CD4-positive, alpha-beta memory T cell (primary cell): ENCODE measurements at regions not wholly inside any gene's neighbourhood (a gene's known extent, or its start where the extent isn't known, plus 50 kb on each side); places are given as distances from the start of the nearest gene placed in this dataset.

Experiments
- CTCF ChIA-PET: fragments of 350-600 bp; sonication (Branson Sonifier 250); formaldehyde crosslinking; loops from one replicate; lab custom pipeline; 2021; ENCODE audit warnings: inconsistent platforms; ENCODE audit not compliant: partially characterized antibody; lab: Charles Lee
- POLR2A ChIA-PET: fragments of 350-600 bp; sonication (Branson Sonifier 250); formaldehyde crosslinking; loops from one replicate; lab custom pipeline; 2021; ENCODE audit not compliant: partially characterized antibody; lab: Charles Lee
- DNase-seq, 5 donors: peaks; one replicate each; pipeline versions ENCODE4 v3.0.0 to v3.0.0-alpha.2; 2020 to 2022; ENCODE audit warnings: mixed read lengths in 1 of 5
- H3K27ac ChIP-seq: one replicate; pipeline ENCODE4 v1.7.0; 2013; ENCODE audit warnings: low read depth, low read length
- H3K27me3 ChIP-seq: 2 replicates; pipeline ENCODE4 v1.7.0; 2013; ENCODE audit warnings: mild to moderate bottlenecking, low read length, moderate library complexity; ENCODE audit not compliant: insufficient read depth
- H3K36me3 ChIP-seq: 2 replicates; pipeline ENCODE4 v1.7.0; 2013; ENCODE audit warnings: mild to moderate bottlenecking, low read length, moderate library complexity; ENCODE audit not compliant: insufficient read depth
- H3K4me1 ChIP-seq: 2 replicates; pipeline ENCODE4 v1.7.0; 2013; ENCODE audit warnings: mild to moderate bottlenecking, low read length, moderate library complexity; ENCODE audit not compliant: insufficient read depth
- H3K4me3 ChIP-seq, 2 donors: one replicate each; pipeline ENCODE4 v1.7.0; 2013; ENCODE audit warnings: low read length in 2 of 2, mild to moderate bottlenecking in 1 of 2
- H3K9me3 ChIP-seq, 2 donors: one replicate each; pipeline ENCODE4 v1.7.0; 2013; ENCODE audit warnings: low read length in 2 of 2, control low read depth in 1 of 2; ENCODE audit not compliant: control insufficient read depth in 1 of 2
- H3K27ac Mint-ChIP-seq, 7 donors: one replicate each; pipeline ENCODE4 v1.8.0; 2020 to 2021; ENCODE audit warnings: mixed read lengths in 7 of 7, mild to moderate bottlenecking in 6 of 7, inconsistent platforms in 3 of 7, moderate library complexity in 3 of 7
- H3K27me3 Mint-ChIP-seq, 2 donors: one replicate each; pipeline ENCODE4 v1.8.0; 2020 to 2021; ENCODE audit warnings: mixed read lengths in 2 of 2
- H3K36me3 Mint-ChIP-seq, 2 donors: one replicate each; pipeline ENCODE4 v1.8.0; 2020 to 2021; ENCODE audit warnings: mixed read lengths in 2 of 2, inconsistent platforms in 1 of 2, mild to moderate bottlenecking in 1 of 2
- H3K4me1 Mint-ChIP-seq, 4 donors: one replicate each; pipeline ENCODE4 v1.8.0; 2020 to 2021; ENCODE audit warnings: mixed read lengths in 4 of 4, mild to moderate bottlenecking in 1 of 4
- H3K4me3 Mint-ChIP-seq, 8 donors: one replicate each; pipeline ENCODE4 v1.8.0; 2020 to 2021; ENCODE audit warnings: mixed read lengths in 8 of 8, mild to moderate bottlenecking in 7 of 8, moderate library complexity in 6 of 8, inconsistent platforms in 3 of 8
- H3K9me3 Mint-ChIP-seq, 8 donors: one replicate each; pipeline ENCODE4 v1.8.0; 2020 to 2021; ENCODE audit warnings: mixed read lengths in 8 of 8, mild to moderate bottlenecking in 5 of 8, inconsistent platforms in 3 of 8, moderate library complexity in 1 of 8
- intact Hi-C: fragments of 100-400 bp; cut with micrococcal nuclease; formaldehyde crosslinking; loops from one replicate; pipeline ENCODE4 v1.15.1; 2023

DNA sequence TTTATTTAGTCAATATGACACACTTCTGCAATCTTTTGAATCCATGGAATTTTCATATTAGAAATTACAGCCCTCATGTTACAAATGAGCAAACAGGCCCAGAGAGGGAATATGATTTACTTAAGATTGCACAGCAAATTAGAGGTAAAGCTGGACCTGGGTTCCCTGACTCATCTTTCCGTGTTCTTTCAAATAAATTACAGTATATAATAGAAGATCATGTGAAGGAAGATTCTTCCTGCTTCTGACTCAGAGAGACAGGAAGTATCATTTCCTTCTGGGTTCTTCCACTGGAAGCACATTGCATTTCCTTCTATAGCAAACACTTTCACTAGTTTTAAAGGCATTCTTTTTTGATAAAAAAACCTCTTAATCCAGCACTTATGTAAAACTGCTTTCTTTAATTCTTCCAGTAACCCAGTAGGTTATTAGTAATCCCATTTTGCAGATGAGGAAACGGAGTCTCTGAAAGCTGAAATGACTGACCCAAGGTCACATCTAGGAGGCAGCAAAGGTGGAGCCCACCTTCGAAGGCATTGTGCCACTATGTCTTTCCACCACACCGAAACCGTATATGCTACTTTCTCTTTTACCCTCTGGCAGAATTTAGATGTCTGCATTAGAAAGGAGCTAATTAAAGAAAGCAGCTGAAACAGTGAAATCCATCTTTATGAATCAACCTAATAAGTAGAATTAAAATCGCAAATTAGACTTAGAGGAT is 566.7 kb upstream of the KLF4 start:
- Mint-ChIP-seq H3K4me3 (no peak overlapping the region), H3K36me3 (no peaks in the 10 kb centered on the region), H3K4me1 (no peaks in the 10 kb centered on the region), H3K27ac (no peak overlapping the region), H3K27me3 (no peaks in the 10 kb centered on the region), H3K9me3 (peaks cover 0 to 18% (median 5%) of the 10 kb centered on the region in 8 donors)
- ChIA-PET CTCF (no interaction called here), POLR2A (no interaction called here)
- H3K4me1 ChIP-seq: no peaks in the 10 kb centered on the region
- DNase-seq: no peak
- H3K27me3 ChIP-seq: no peaks in the 10 kb centered on the region
- no peaks in the 10 kb centered on the region for H3K9me3 ChIP-seq
- H3K4me3 ChIP-seq: no peak overlapping the region
- no peak overlapping the region for H3K27ac ChIP-seq
- intact Hi-C loops: no loop called here
- H3K36me3 ChIP-seq: no peaks in the 10 kb centered on the region

DNA sequence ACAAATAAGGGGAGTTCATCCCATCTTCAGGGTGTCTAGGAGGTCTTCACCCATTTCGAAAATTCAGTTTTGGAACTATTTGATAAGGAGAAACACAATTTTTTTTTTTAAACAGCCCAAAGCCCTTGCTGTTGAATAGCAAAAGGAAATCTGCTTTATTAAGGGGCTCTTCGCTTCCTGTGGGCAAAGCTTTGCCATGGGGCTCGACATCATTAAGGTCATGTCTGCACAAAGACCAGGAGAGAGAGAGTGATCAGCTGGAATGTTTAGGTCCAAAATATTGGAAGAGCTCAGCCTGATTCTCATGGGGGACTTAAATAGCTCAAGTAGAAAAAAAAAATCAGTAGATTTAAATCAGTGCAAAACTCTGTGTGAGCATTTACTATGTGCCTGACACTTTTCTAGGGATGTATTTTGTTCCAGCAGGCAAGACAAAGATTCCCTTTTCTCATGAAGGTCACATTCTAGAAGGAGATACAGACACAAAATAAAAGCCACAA is 564.6 kb upstream of the KLF4 start:
- ChIA-PET CTCF (no interaction called here), POLR2A (no interaction called here)
- H3K4me3 ChIP-seq: no peak overlapping the region
- H3K9me3 Mint-ChIP-seq: peaks cover 0 to 18% (median 5%) of the 10 kb centered on the region in 8 donors
- no peaks in the 10 kb centered on the region for H3K36me3 ChIP-seq
- no peak overlapping the region for H3K27ac Mint-ChIP-seq
- H3K4me1 Mint-ChIP-seq: no peaks in the 10 kb centered on the region
- H3K27me3 Mint-ChIP-seq: no peaks in the 10 kb centered on the region
- H3K36me3 Mint-ChIP-seq: no peaks in the 10 kb centered on the region
- H3K27ac ChIP-seq: no peak overlapping the region
- no peak overlapping the region for H3K4me3 Mint-ChIP-seq
- H3K27me3 ChIP-seq: no peaks in the 10 kb centered on the region
- H3K4me1 ChIP-seq: no peaks in the 10 kb centered on the region
- DNase-seq: no peak
- intact Hi-C loops: no loop called here
- H3K9me3 ChIP-seq: no peaks in the 10 kb centered on the region

DNA sequence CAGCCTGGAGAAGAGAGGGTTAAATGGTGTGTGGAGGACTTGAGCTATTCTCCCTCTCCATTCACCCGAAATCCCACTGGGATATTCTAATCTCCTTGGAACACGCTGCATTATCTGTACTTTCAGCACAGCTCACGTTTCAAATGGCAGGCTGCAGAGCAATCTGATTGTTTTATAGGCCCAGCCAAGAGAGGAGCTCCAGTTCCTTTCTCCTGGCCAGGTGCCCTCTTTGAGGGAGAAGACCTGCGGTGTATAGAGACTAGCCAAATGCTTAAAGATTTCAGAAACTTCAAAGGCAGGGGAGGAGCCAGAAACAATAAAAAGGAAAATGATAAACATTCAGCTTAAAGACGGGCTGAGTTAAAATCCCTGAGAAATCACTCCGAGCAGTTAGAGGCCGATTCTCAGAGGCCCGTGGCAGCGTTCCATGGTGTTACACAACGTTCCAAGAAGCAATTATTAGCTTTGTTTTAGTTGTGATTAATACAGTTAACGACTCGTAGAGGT is 564.0 kb upstream of the KLF4 start:
- no peaks in the 10 kb centered on the region for H3K4me1 Mint-ChIP-seq
- no peak overlapping the region for H3K4me3 ChIP-seq
- H3K36me3 Mint-ChIP-seq: no peaks in the 10 kb centered on the region
- H3K27ac Mint-ChIP-seq: no peak overlapping the region
- intact Hi-C loops: no loop called here
- no peaks in the 10 kb centered on the region for H3K9me3 ChIP-seq
- H3K36me3 ChIP-seq: no peaks in the 10 kb centered on the region
- peaks cover 0 to 14% (median 4%) of the 10 kb centered on the region in 8 donors for H3K9me3 Mint-ChIP-seq
- no peak overlapping the region for H3K4me3 Mint-ChIP-seq
- peak in 1 of 5 donors; percentile 24 for DNase-seq
- H3K4me1 ChIP-seq: no peaks in the 10 kb centered on the region
- no peaks in the 10 kb centered on the region for H3K27me3 Mint-ChIP-seq
- H3K27me3 ChIP-seq: no peaks in the 10 kb centered on the region
- CTCF ChIA-PET: no interaction called here
- POLR2A ChIA-PET: no interaction called here
- no peak overlapping the region for H3K27ac ChIP-seq

DNA sequence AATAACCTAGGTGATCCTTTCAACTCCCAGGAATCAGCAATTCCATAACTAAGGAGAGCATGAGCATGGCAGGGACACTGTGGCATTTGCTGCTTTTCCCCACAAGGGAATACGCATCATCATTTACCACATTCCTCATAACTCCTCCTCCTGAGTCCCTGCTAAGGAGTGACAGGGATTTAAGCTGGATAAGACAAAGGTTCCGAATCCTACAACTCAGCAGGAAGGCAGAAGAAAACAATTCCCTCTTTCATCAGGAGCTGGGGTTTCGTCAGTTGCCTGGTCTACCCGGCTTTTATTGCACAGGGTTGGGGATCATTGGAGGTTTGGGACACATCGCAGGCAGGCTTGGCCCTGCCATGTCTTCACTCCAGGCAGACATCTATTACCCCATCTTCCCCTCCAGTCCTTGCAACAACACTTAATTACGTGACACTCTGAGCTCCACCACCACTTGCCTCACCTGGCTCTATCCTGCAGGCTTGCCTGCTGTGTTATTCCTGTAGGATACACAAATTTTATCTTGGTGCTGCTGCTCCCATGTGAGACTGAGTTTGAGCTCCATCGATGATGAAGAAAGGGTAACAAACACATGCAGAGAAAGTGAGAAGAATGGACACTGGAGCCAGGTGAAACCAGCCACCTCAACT is 563.0 kb upstream of the KLF4 start:
- Mint-ChIP-seq H3K4me1 (no peaks in the 10 kb centered on the region), H3K27ac (no peak overlapping the region), H3K36me3 (no peaks in the 10 kb centered on the region), H3K27me3 (no peaks in the 10 kb centered on the region), H3K9me3 (peaks cover 0 to 15% (median 5%) of the 10 kb centered on the region in 8 donors), H3K4me3 (no peak overlapping the region)
- Histone ChIP-seq H3K27me3 (no peaks in the 10 kb centered on the region), H3K9me3 (no peaks in the 10 kb centered on the region), H3K27ac (no peak overlapping the region), H3K4me1 (no peaks in the 10 kb centered on the region), H3K36me3 (no peaks in the 10 kb centered on the region), H3K4me3 (no peak overlapping the region)
- DNase-seq: no peak
- intact Hi-C loops: no loop called here
- ChIA-PET CTCF (no interaction called here), POLR2A (no interaction called here)

DNA sequence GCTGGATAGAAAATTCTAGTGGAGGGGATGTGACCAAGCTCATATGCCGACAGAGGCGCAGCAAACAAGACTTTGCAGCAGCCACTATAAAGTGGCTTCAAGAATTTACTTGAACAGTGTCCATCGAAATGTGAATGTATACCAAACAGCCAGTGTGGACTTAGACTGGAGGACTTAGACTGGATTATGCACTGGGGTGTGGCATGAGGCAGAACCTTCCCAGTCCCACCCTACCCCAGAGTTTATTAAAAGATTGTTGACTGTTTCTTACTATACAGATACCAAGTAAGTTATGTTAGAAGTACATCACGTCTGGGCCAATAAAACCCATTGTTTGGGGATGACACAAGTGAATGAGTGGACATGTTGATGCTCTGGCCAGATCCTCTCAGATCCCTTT is 561.3 kb upstream of the KLF4 start:
- peak in 1 of 5 donors; percentile 7 for DNase-seq
- Histone ChIP-seq H3K9me3 (no peaks in the 10 kb centered on the region), H3K36me3 (no peaks in the 10 kb centered on the region), H3K27ac (no peak overlapping the region), H3K4me3 (no peak overlapping the region), H3K4me1 (no peaks in the 10 kb centered on the region), H3K27me3 (no peaks in the 10 kb centered on the region)
- ChIA-PET POLR2A (no interaction called here), CTCF (no interaction called here)
- H3K4me1 Mint-ChIP-seq: no peaks in the 10 kb centered on the region
- H3K27me3 Mint-ChIP-seq: no peaks in the 10 kb centered on the region
- peaks cover 0 to 15% (median 5%) of the 10 kb centered on the region in 8 donors for H3K9me3 Mint-ChIP-seq
- H3K4me3 Mint-ChIP-seq: no peak overlapping the region
- H3K27ac Mint-ChIP-seq: no peak overlapping the region
- intact Hi-C loops: no loop called here
- no peaks in the 10 kb centered on the region for H3K36me3 Mint-ChIP-seq

DNA sequence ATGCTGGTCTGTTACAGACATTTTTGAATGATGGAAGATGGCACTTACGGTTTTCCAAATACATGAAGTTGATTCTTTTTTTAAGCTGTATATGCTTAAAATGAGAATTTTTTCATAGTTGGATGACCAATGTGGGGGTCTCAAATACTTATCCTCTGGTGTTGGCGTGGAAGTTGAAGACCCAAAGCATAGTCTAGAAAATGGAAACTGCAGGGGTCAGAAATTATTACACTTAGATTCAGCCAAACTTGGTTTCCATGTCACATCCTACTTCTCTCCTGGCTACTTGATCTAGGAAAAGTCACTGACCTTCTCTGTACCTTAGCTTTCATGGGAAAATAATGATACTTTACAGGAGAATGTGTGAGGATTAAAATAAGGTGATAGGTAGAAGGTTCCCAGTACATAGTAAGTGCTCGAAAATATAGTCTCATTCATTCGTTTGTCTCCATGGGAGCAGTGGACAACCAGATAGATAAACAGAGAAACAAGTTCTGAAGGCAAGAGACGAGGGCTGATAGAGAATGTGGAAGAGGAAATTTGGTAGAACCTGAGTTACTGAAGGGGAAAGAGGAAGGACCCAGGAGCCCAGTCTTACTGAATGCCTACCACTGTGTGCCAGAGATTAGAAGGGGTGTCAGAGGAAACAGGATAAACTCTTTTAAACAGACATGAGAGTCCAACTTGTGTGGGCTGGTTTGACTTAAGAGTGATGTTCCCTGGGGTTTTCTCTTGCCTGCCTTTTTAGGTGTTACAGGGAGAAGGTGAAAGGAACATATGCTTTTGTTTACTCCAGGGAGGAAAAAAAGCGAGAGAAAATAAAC is 560.3 kb upstream of the KLF4 start:
- intact Hi-C loops: no loop called here
- POLR2A ChIA-PET: no interaction called here

DNA sequence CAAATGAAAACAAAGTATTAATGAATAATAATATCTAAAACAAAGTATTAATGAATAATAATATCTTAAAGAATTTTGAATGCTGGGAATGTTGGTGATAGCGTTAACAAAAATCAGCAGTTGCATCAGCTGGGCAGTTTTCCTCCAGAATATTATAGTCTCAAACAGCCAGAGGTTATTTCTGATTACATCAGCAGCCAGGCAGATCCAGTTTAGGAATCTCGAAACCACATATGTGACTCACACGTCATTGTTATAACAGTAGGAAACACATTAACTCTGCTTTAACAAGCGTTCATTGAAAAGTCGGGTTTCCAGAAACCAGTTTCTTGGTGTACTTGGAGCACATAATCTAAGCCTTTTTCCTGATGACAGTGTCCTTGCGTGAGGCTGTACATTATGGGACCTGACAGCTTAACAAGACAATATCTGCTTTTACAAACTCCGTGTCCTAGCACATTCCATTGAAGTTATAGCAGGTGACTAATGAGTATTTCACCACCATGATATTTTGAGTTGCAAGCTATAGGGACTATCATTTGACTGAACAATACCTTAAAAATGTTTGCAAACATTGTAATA is 559.5 kb upstream of the KLF4 start:
- no peaks in the 10 kb centered on the region for H3K36me3 ChIP-seq
- H3K4me1 ChIP-seq: no peaks in the 10 kb centered on the region
- no peaks in the 10 kb centered on the region for H3K27me3 ChIP-seq
- no peaks in the 10 kb centered on the region for H3K27me3 Mint-ChIP-seq
- H3K4me1 Mint-ChIP-seq: no peaks in the 10 kb centered on the region
- no peak overlapping the region for H3K27ac ChIP-seq
- ChIA-PET POLR2A (no interaction called here), CTCF (no interaction called here)
- peaks cover 2 to 14% (median 8%) of the 10 kb centered on the region in 8 donors for H3K9me3 Mint-ChIP-seq
- H3K9me3 ChIP-seq: no peaks in the 10 kb centered on the region
- DNase-seq: no peak
- intact Hi-C loops: no loop called here
- no peak overlapping the region for H3K27ac Mint-ChIP-seq
- no peak overlapping the region for H3K4me3 Mint-ChIP-seq
- H3K36me3 Mint-ChIP-seq: no peaks in the 10 kb centered on the region
- H3K4me3 ChIP-seq: no peak overlapping the region

More for the DNA sequence above, 560.3 kb upstream of the KLF4 start:
- H3K27me3 Mint-ChIP-seq: no peaks in the 10 kb centered on the region
- no peaks in the 10 kb centered on the region for H3K4me1 Mint-ChIP-seq
- Histone ChIP-seq H3K27ac (no peak overlapping the region), H3K4me3 (no peak overlapping the region), H3K27me3 (no peaks in the 10 kb centered on the region), H3K36me3 (no peaks in the 10 kb centered on the region), H3K9me3 (no peaks in the 10 kb centered on the region), H3K4me1 (no peaks in the 10 kb centered on the region)
- H3K9me3 Mint-ChIP-seq: peaks cover 0 to 14% (median 5%) of the 10 kb centered on the region in 8 donors
- CTCF ChIA-PET: no interaction called here
- H3K4me3 Mint-ChIP-seq: no peak overlapping the region
- no peak overlapping the region for H3K27ac Mint-ChIP-seq
- DNase-seq: peak in 1 of 5 donors; percentile 7
- no peaks in the 10 kb centered on the region for H3K36me3 Mint-ChIP-seq
